Neural crest cell (in vitro differentiated cells): ENCODE measurements at regions not wholly inside any gene's neighbourhood (a gene's known extent, or its start where the extent isn't known, plus 50 kb on each side); places are given as distances from the start of the nearest gene placed in this dataset.
A peak's percentile ranks its signal among the peaks of the same experiment; 100 is the strongest.

Source experiments
- DNase-seq: peaks from one replicate; pipeline ENCODE4 v3.0.0; 2021; ENCODE audit warnings: low read depth, mixed read lengths, low spot score
- H3K27ac Mint-ChIP-seq: one replicate; pipeline ENCODE4 v1.8.0; 2021; ENCODE audit warnings: mild to moderate bottlenecking, mixed read lengths; ENCODE audit not compliant: unreplicated experiment
- H3K27me3 Mint-ChIP-seq: 2 replicates; pipeline ENCODE4 v1.8.0; 2021; ENCODE audit warnings: low read depth, mild to moderate bottlenecking, mixed read lengths
- H3K36me3 Mint-ChIP-seq: 2 replicates; pipeline ENCODE4 v1.8.0; 2021; ENCODE audit warnings: low read depth, mild to moderate bottlenecking, mixed read lengths
- H3K4me1 Mint-ChIP-seq: 2 replicates; pipeline ENCODE4 v1.8.0; 2021; ENCODE audit warnings: mixed read lengths
- H3K4me3 Mint-ChIP-seq: one replicate; pipeline ENCODE4 v1.8.0; 2021; ENCODE audit warnings: mild to moderate bottlenecking, mixed read lengths
- H3K9me3 Mint-ChIP-seq: 2 replicates; pipeline ENCODE4 v1.8.0; 2021; ENCODE audit warnings: mixed read lengths
- CTCF ChIP-seq: fragments of 200-600 bp; sonication (generic); conservative IDR thresholded peaks from 2 replicates; pipeline ENCODE4 v1.5.0; 2021; ENCODE audit warnings: antibody characterized with exemption, mild to moderate bottlenecking

DNA sequence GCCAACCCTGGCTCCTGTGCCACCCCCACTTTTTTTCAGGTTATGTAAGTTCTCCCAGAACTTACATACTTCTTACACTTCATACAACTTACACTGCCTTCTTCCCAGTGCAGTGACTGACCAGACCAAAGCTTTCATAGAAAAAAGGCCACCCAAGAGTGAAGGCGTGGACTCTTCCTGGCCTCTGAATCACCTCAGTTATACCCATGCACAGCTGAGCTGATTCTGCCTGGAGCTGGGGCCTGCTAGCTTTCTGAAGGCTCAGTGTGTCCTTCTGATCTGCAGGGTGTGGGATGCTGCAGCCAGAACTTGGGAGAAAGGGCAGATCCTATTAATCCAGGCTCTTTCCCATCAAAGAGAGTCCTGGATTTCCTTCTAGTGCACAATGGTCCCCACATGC is 216.1 kb downstream of the TTC32 start:
- no peak for TF ChIP-seq CTCF
- peaks cover under 1% of the 10 kb centered on the region for H3K9me3 Mint-ChIP-seq
- DNase-seq = no peak
- no peaks in the 10 kb centered on the region for H3K36me3 Mint-ChIP-seq
- no peak overlapping the region for H3K4me3 Mint-ChIP-seq
- no peaks in the 10 kb centered on the region for H3K4me1 Mint-ChIP-seq
- H3K27ac Mint-ChIP-seq = no peak overlapping the region
- H3K27me3 Mint-ChIP-seq = peaks cover 1% of the 10 kb centered on the region

DNA sequence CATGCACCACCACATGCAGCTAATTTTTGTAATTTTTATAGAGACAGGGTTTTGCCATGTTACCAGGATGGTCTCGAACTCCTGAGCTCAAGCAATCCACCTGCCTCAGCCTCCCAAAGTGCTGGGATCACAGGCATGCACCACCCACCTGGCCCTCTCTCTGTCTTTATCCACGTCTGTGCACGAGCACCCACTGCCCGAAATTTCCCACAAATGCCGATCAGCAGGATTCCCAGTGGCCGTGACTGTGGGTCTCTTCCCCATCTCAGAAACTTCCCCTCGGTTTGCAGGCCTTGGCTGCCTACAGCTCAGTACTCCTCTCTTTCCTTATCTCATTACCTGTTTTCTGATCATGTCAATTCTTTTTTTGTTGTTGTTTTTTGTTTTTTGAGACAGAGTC is 217.3 kb downstream of the TTC32 start:
- no peak for TF ChIP-seq CTCF
- H3K27me3 Mint-ChIP-seq = no peaks in the 10 kb centered on the region
- no peak for DNase-seq
- no peak overlapping the region for H3K4me3 Mint-ChIP-seq
- no peaks in the 10 kb centered on the region for H3K9me3 Mint-ChIP-seq
- H3K4me1 Mint-ChIP-seq = no peaks in the 10 kb centered on the region
- peak overlapping the region; percentile 51 for H3K27ac Mint-ChIP-seq
- H3K36me3 Mint-ChIP-seq = no peaks in the 10 kb centered on the region

GRCh38 chr2:19683556-19683955 is 218.2 kb downstream of the TTC32 start:
- no peak overlapping the region for H3K27ac Mint-ChIP-seq
- H3K4me3 Mint-ChIP-seq = no peak overlapping the region
- H3K36me3 Mint-ChIP-seq = no peaks in the 10 kb centered on the region
- no peak for TF ChIP-seq CTCF
- DNase-seq = no peak
- H3K27me3 Mint-ChIP-seq = no peaks in the 10 kb centered on the region
- no peaks in the 10 kb centered on the region for H3K4me1 Mint-ChIP-seq
- H3K9me3 Mint-ChIP-seq = no peaks in the 10 kb centered on the region

GRCh38 chr2:19682493-19682892 is 219.3 kb downstream of the TTC32 start:
- H3K27me3 Mint-ChIP-seq = no peaks in the 10 kb centered on the region
- no peak overlapping the region for H3K27ac Mint-ChIP-seq
- no peaks in the 10 kb centered on the region for H3K36me3 Mint-ChIP-seq
- no peak for TF ChIP-seq CTCF
- no peak for DNase-seq
- no peak overlapping the region for H3K4me3 Mint-ChIP-seq
- H3K9me3 Mint-ChIP-seq = no peaks in the 10 kb centered on the region
- H3K4me1 Mint-ChIP-seq = no peaks in the 10 kb centered on the region

GRCh38 chr2:19677825-19678518 is 223.8 kb downstream of the TTC32 start:
- Mint-ChIP-seq H3K36me3 (no peaks in the 10 kb centered on the region), H3K27ac (no peak overlapping the region), H3K4me1 (peaks cover 5% of the 10 kb centered on the region), H3K9me3 (no peaks in the 10 kb centered on the region), H3K4me3 (no peak overlapping the region), H3K27me3 (peaks cover 2% of the 10 kb centered on the region)
- TF ChIP-seq CTCF = no peak
- DNase-seq = no peak
